ENCODE measurements at regions not wholly inside any gene's neighbourhood (a gene's known extent, or its start where the extent isn't known, plus 50 kb on each side); places are given as distances from the start of the nearest gene placed in this dataset.

GRCh38 chr9:36764364-36765076, 191.8 kb downstream of the MELK start:
- H3K36me3 ChIP-seq (ENCODE audit: control insufficient read depth, insufficient read depth, low read length): no peaks in the 10 kb centered on the region
- H3K4me3 ChIP-seq (replicated peaks; ENCODE audit: low read depth, low read length): no peak overlapping the region
- TF ChIP-seq, protein P1, sequence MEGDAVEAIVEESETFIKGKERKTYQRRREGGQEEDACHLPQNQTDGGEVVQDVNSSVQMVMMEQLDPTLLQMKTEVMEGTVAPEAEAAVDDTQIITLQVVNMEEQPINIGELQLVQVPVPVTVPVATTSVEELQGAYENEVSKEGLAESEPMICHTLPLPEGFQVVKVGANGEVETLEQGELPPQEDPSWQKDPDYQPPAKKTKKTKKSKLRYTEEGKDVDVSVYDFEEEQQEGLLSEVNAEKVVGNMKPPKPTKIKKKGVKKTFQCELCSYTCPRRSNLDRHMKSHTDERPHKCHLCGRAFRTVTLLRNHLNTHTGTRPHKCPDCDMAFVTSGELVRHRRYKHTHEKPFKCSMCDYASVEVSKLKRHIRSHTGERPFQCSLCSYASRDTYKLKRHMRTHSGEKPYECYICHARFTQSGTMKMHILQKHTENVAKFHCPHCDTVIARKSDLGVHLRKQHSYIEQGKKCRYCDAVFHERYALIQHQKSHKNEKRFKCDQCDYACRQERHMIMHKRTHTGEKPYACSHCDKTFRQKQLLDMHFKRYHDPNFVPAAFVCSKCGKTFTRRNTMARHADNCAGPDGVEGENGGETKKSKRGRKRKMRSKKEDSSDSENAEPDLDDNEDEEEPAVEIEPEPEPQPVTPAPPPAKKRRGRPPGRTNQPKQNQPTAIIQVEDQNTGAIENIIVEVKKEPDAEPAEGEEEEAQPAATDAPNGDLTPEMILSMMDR (IDR thresholded peaks at IDR 0.05; ENCODE audit: insufficient read depth, low read length, poor library complexity, severe bottlenecking): no peak
- H3K27me3 ChIP-seq (replicated peaks; ENCODE audit: control insufficient read depth, insufficient read depth, low read length): no peaks in the 10 kb centered on the region; the same call in none of the 2 replicates
- no peak for DNase-seq (ENCODE audit: extremely low read depth, insufficient read length)

DNA sequence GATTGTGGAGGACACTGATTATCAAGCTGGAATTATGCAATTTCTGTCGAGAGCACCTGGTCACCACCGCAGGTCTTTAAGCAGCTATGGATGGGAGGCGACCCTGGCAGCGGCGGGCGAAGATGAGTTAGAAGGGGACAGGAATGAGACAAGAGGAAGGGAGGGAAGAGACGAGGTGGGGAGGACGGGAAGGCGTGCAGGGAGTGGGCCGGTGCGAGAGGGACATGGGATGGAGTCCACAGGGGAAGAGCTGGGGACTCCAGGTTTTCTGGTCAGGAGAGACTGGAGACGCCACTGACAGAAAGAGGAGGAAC, 192.3 kb downstream of the MELK start:
- Histone ChIP-seq H3K27me3 (replicated peaks; ENCODE audit: control insufficient read depth, insufficient read depth, low read length) (peaks cover 1% of the 10 kb centered on the region), H3K36me3 (ENCODE audit: control insufficient read depth, insufficient read depth, low read length) (no peaks in the 10 kb centered on the region), H3K4me3 (replicated peaks; ENCODE audit: low read depth, low read length) (no peak overlapping the region)
- TF ChIP-seq, protein P1 (IDR thresholded peaks at IDR 0.05; ENCODE audit: insufficient read depth, low read length, poor library complexity, severe bottlenecking): no peak
- no peak for DNase-seq (ENCODE audit: extremely low read depth, insufficient read length)

DNA sequence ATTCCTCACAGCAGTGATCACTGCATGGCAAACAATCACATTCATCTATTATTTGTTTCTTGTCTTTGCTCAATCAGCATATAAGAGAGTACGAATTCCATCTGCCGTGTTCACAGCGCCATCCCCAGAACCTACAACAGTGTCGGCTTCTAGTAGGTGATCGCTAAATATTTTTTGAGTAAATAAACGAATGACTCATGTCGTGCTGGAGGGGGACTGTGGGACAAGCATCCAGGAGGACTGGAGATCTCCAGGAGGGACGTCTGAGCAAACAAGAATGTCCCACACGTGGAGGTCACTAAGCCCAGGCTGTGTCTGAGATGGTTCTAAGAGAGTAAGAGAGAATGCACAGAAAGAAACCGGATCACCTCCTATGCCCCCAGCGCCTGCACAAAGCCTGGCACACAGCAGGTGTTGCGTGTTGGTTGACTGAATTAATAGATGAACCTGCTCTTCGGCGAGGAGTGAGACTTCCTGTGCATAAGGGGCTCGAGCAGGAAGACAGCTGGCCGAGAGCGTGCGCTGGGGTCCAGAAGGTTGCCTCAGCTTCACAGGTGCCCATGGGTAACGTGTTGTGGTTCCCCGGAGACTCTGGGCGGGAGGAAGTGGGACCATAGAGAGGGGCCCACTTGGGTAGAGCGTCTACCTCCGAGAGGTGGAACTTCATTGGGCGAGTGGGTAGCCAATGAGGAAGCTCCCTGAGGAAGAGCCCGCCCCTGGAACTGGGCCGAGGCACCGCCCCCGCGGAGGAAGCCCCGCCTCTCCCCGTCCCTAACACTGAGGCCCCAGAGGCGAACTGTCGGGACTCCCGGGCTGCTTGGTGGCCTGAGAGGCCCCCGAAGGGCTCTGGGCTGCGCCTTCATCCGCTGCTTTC, 193.0 kb downstream of the MELK start:
- DNase-seq (ENCODE audit: extremely low read depth, insufficient read length): peak; percentile 94
- Histone ChIP-seq H3K27me3 (replicated peaks; ENCODE audit: control insufficient read depth, insufficient read depth, low read length) (peaks cover 3% of the 10 kb centered on the region), H3K36me3 (ENCODE audit: control insufficient read depth, insufficient read depth, low read length) (no peaks in the 10 kb centered on the region), H3K4me3 (replicated peaks; ENCODE audit: low read depth, low read length) (peak overlapping the region; percentile 52)
- TF ChIP-seq, protein P1 (IDR thresholded peaks at IDR 0.05; ENCODE audit: insufficient read depth, low read length, poor library complexity, severe bottlenecking): no peak

GRCh38 chr9:36768677-36769076, 196.0 kb downstream of the MELK start:
- Histone ChIP-seq H3K4me3 (replicated peaks; ENCODE audit: low read depth, low read length) (no peak overlapping the region), H3K36me3 (ENCODE audit: control insufficient read depth, insufficient read depth, low read length) (no peaks in the 10 kb centered on the region), H3K27me3 (replicated peaks; ENCODE audit: control insufficient read depth, insufficient read depth, low read length) (peaks cover 4% of the 10 kb centered on the region)
- DNase-seq (ENCODE audit: extremely low read depth, insufficient read length): no peak
- TF ChIP-seq, protein P1 (IDR thresholded peaks at IDR 0.05; ENCODE audit: insufficient read depth, low read length, poor library complexity, severe bottlenecking): no peak

- TF ChIP-seq, protein P1 (IDR thresholded peaks at IDR 0.05; ENCODE audit: insufficient read depth, low read length, poor library complexity, severe bottlenecking): no peak
- no peak overlapping the region for H3K4me3 ChIP-seq (replicated peaks; ENCODE audit: low read depth, low read length)
- no peak for DNase-seq (ENCODE audit: extremely low read depth, insufficient read length)
Observed at GRCh38 chr9:36770025-36770424, 197.3 kb downstream of the MELK start.

More at GRCh38 chr9:36770025-36770424, 197.3 kb downstream of the MELK start:
- Histone ChIP-seq H3K36me3 (ENCODE audit: control insufficient read depth, insufficient read depth, low read length) (no peaks in the 10 kb centered on the region), H3K27me3 (replicated peaks; ENCODE audit: control insufficient read depth, insufficient read depth, low read length) (peaks cover 4% of the 10 kb centered on the region)

Measured in GM06990 (cell line).